ENCODE measurements at regions not wholly inside any gene's neighbourhood (a gene's known extent, or its start where the extent isn't known, plus 50 kb on each side); places are given as distances from the start of the nearest gene placed in this dataset.

DNA sequence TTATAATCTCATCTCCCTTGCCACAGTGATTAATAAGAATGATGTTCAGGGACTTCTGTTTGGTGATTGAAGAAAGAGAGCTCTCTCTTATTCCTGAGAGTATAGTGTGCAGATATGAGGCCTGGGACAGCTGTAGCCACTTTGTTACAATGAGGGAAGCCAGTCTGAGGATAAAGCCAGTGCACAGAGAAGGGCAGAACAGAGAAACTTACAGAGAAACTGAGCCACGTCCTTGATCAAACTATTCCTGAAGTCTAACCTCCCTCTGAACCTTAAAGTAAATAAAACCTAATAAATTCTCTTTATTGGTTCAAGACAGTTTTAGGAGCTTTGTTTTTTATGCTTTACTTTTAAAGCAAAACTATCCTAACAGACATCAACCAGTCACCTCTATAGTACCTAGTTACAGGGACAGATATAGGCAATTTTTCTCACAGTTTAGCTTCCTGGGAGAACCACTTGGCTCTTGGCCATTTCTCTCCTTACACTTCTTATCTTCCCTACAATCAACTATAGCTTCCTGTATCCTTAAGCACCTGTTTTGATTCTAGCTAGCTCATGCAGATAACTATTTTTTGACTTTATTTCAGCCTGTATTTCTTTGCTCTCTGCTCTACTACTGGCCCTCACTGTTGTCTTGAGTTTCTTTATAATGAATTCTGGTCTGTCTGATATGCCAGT, 284.4 kb downstream of the SHQ1 start:
- H3K27ac Mint-ChIP-seq = no peak overlapping the region
- Histone ChIP-seq H2AK5ac (ENCODE audit: insufficient read length, low read length) (no peak overlapping the region), H3K23ac (ENCODE audit: insufficient read length, low read depth, low read length) (no peak overlapping the region), H2BK5ac (ENCODE audit: insufficient read length, low read length) (no peak overlapping the region), H2BK20ac (ENCODE audit: low read depth, low read length, poor library complexity, severe bottlenecking) (no peak overlapping the region), H3K79me2 (ENCODE audit: insufficient read depth, low read length) (no peaks in the 10 kb centered on the region), H2BK120ac (ENCODE audit: low read depth, low read length, poor library complexity, severe bottlenecking) (no peak overlapping the region), H3K9ac (ENCODE audit: extremely low read depth, insufficient read length, low read length) (no peak overlapping the region), H2BK15ac (ENCODE audit: low read depth, low read length) (no peak overlapping the region), H4K5ac (ENCODE audit: insufficient read length, low read depth, low read length) (no peak overlapping the region), H3K27me3 (ENCODE audit: insufficient read depth, low read length) (no peaks in the 10 kb centered on the region), H3K4me2 (ENCODE audit: insufficient read depth, insufficient read length, low read length) (no peak overlapping the region), H3K14ac (ENCODE audit: insufficient read depth, low read length) (no peak overlapping the region), H4K8ac (replicated peaks; ENCODE audit: insufficient read length, low read depth, low read length) (no peak overlapping the region), H4K20me1 (ENCODE audit: control insufficient read depth, insufficient read depth, insufficient read length) (no peaks in the 10 kb centered on the region), H3T11ph (ENCODE audit: low read length) (no peak overlapping the region), H3K56ac (ENCODE audit: insufficient read length, low read depth, low read length) (no peak overlapping the region), H3K9me3 (ENCODE audit: control insufficient read depth, low read depth, low read length) (peaks cover 5% of the 10 kb centered on the region), H3K23me2 (ENCODE audit: insufficient read length, low read depth, low read length, poor library complexity, severe bottlenecking) (no peaks in the 10 kb centered on the region), H3K27ac (ENCODE audit: insufficient read length, low read depth, low read length) (no peak overlapping the region), H3K4ac (ENCODE audit: low read depth, low read length) (no peak overlapping the region), H4K91ac (ENCODE audit: insufficient read length, low read depth, low read length) (no peak overlapping the region), H3K18ac (ENCODE audit: insufficient read length, low read depth, low read length) (no peak overlapping the region), H2BK12ac (ENCODE audit: insufficient read length, low read depth, low read length) (no peak overlapping the region), H3K4me1 (ENCODE audit: insufficient read depth, low read length) (no peaks in the 10 kb centered on the region), H2AFZ (ENCODE audit: low read length) (no peak overlapping the region), H3K79me1 (ENCODE audit: insufficient read depth, low read depth, low read length, poor library complexity, severe bottlenecking) (no peaks in the 10 kb centered on the region)
- H3K27me3 Mint-ChIP-seq (ENCODE audit: low read depth) = no peaks in the 10 kb centered on the region; the same call in none of the 2 replicates
- no CpG with 5 or more reads among the region's 1 CpG for WGBS (ENCODE audit: extremely low coverage, insufficient read length, low lambda C conversion rate)
- peaks cover 5 to 11% (median 7%) of the 10 kb centered on the region in 3 experiments; a peak in 4 of 7 replicates for H3K36me3 Mint-ChIP-seq (ENCODE audit: insufficient read depth in 1 of 3, low read depth in 3 of 3)
- no peak for DNase-seq
- peaks cover 21 to 30% of the 10 kb centered on the region in 2 experiments for H3K4me1 Mint-ChIP-seq
- no peak overlapping the region for H3K4me3 Mint-ChIP-seq
- TF ChIP-seq, protein P1, sequence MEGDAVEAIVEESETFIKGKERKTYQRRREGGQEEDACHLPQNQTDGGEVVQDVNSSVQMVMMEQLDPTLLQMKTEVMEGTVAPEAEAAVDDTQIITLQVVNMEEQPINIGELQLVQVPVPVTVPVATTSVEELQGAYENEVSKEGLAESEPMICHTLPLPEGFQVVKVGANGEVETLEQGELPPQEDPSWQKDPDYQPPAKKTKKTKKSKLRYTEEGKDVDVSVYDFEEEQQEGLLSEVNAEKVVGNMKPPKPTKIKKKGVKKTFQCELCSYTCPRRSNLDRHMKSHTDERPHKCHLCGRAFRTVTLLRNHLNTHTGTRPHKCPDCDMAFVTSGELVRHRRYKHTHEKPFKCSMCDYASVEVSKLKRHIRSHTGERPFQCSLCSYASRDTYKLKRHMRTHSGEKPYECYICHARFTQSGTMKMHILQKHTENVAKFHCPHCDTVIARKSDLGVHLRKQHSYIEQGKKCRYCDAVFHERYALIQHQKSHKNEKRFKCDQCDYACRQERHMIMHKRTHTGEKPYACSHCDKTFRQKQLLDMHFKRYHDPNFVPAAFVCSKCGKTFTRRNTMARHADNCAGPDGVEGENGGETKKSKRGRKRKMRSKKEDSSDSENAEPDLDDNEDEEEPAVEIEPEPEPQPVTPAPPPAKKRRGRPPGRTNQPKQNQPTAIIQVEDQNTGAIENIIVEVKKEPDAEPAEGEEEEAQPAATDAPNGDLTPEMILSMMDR (conservative IDR thresholded peaks at IDR 0.05) = no peak
- H3K9me3 Mint-ChIP-seq = peaks cover 12 to 15% of the 10 kb centered on the region in 2 experiments

Measured in H9 (cell line).